ENCODE measurements at regions not wholly inside any gene's neighbourhood (a gene's known extent, or its start where the extent isn't known, plus 50 kb on each side); places are given as distances from the start of the nearest gene placed in this dataset.

GRCh38 chrX:40281336-40282005, 183.7 kb upstream of the BCOR start:
- TF ChIP-seq CTCF (IDR thresholded peaks at IDR 0.05; ENCODE audit: extremely low read depth in 1 of 2, insufficient read depth in 1 of 2, low read depth in 1 of 2, low read length in 2 of 2) (no peak), MYC (IDR thresholded peaks at IDR 0.05; ENCODE audit: low read depth, low read length) (no peak), POLR2AphosphoS5 (IDR thresholded peaks at IDR 0.05; ENCODE audit: insufficient read depth, low read depth, low read length) (no peak), EZH2 (IDR thresholded peaks at IDR 0.05; ENCODE audit: borderline replicate concordance, low read depth, low read length, severe bottlenecking) (no peak), POLR2A (IDR thresholded peaks at IDR 0.05; ENCODE audit: low read depth, low read length) (no peak), FOS (IDR thresholded peaks at IDR 0.05; ENCODE audit: borderline replicate concordance, insufficient read depth, low read length) (no peak), MAX (IDR thresholded peaks at IDR 0.05; ENCODE audit: insufficient read depth, insufficient read length) (no peak)

Measured in endothelial cell of umbilical vein (primary cell).